ENCODE measurements at regions not wholly inside any gene's neighbourhood (a gene's known extent, or its start where the extent isn't known, plus 50 kb on each side); places are given as distances from the start of the nearest gene placed in this dataset.

GRCh38 chr2:172344159-172344558 lies 83.2 kb upstream of the ITGA6 start:
- TF ChIP-seq CTCF (IDR thresholded peaks at IDR 0.05) (no peak), POLR2AphosphoS5 (IDR thresholded peaks at IDR 0.05; ENCODE audit: low read depth, low read length) (no peak)

Measured in Panc1 (cell line).